Esophagus muscularis mucosa (tissue), 4 donors: ENCODE measurements at regions not wholly inside any gene's neighbourhood (a gene's known extent, or its start where the extent isn't known, plus 50 kb on each side); places are given as distances from the start of the nearest gene placed in this dataset.

Experiments used
- EP300 ChIP-seq: sonication (generic); formaldehyde crosslinking; IDR thresholded peaks from one replicate; pipeline ENCODE4 v1.6.1; 2017; ENCODE audit warnings: antibody characterized with exemption
- POLR2A ChIP-seq: fragments of 450-650 bp; IDR thresholded peaks from one replicate; pipeline ENCODE4 v1.6.1; 2017; ENCODE audit warnings: antibody characterized with exemption, moderate library complexity, mild to moderate bottlenecking, low read depth
- POLR2AphosphoS5 ChIP-seq, 2 donors: sonication (generic); formaldehyde crosslinking; IDR thresholded peaks; one replicate each; pipeline ENCODE4 v1.6.1; 2017; ENCODE audit warnings: antibody characterized with exemption in 2 of 2
- TF ChIP-seq, protein P1 (sequence below), 3 experiments: fragments of 200-600 bp in 2 of 3; fragments of 450-650 bp in 1 of 3; sonication (generic) in 2 of 3; IDR thresholded peaks; one replicate each; pipeline ENCODE4 v1.5.1; 2017 to 2019; ENCODE audit warnings: antibody characterized with exemption in 3 of 3, mild to moderate bottlenecking in 2 of 3, moderate library complexity in 1 of 3

- TF ChIP-seq, protein P1, sequence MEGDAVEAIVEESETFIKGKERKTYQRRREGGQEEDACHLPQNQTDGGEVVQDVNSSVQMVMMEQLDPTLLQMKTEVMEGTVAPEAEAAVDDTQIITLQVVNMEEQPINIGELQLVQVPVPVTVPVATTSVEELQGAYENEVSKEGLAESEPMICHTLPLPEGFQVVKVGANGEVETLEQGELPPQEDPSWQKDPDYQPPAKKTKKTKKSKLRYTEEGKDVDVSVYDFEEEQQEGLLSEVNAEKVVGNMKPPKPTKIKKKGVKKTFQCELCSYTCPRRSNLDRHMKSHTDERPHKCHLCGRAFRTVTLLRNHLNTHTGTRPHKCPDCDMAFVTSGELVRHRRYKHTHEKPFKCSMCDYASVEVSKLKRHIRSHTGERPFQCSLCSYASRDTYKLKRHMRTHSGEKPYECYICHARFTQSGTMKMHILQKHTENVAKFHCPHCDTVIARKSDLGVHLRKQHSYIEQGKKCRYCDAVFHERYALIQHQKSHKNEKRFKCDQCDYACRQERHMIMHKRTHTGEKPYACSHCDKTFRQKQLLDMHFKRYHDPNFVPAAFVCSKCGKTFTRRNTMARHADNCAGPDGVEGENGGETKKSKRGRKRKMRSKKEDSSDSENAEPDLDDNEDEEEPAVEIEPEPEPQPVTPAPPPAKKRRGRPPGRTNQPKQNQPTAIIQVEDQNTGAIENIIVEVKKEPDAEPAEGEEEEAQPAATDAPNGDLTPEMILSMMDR (IDR thresholded peaks at IDR 0.05), result no peak
- TF ChIP-seq POLR2A (no peak), POLR2AphosphoS5 (IDR thresholded peaks at IDR 0.05) (no peak), EP300 (no peak)
These were observed 127.0 kb upstream of the CNTN6 start for GRCh38 chr3:965826-966225.
